Esophagus squamous epithelium (tissue), 5 donors: ENCODE measurements at regions not wholly inside any gene's neighbourhood (a gene's known extent, or its start where the extent isn't known, plus 50 kb on each side); places are given as distances from the start of the nearest gene placed in this dataset.

Experiments used
- DNase-seq: peaks from one replicate; lab custom pipeline; 2025; lab: John Stamatoyannopoulos, UW
- H3K27ac ChIP-seq, 4 donors: fragments of 200-600 bp; sonication (generic); one replicate each; pipeline ENCODE4 v1.5.1; 2016 to 2019; ENCODE audit warnings: mild to moderate bottlenecking in 1 of 4
- H3K27me3 ChIP-seq, 4 donors: fragments of 200-600 bp; sonication (generic); 1 replicate in 3 of 4; 2 replicates in 1 of 4; pipeline versions ENCODE4 v1.5.1 to v1.6.0; 2017 to 2021; ENCODE audit warnings: antibody characterized with exemption in 1 of 4
- H3K36me3 ChIP-seq, 3 donors: fragments of 200-600 bp; sonication (generic); one replicate each; pipeline ENCODE4 v1.5.1; 2016 to 2019
- H3K4me1 ChIP-seq, 3 donors: fragments of 200-600 bp; sonication (generic); one replicate each; pipeline ENCODE4 v1.5.1; 2017 to 2019
- H3K4me3 ChIP-seq, 4 donors: fragments of 200-600 bp; sonication (generic); 1 replicate in 3 of 4; 2 replicates in 1 of 4; pipeline ENCODE4 v1.5.1; 2016 to 2019; ENCODE audit warnings: mild to moderate bottlenecking in 2 of 4, moderate library complexity in 1 of 4
- H3K9me3 ChIP-seq, 3 donors: fragments of 200-600 bp; sonication (generic); one replicate each; pipeline ENCODE4 v1.5.1; 2016 to 2019
- CTCF ChIP-seq, 6 experiments: fragments of 450-650 bp in 4 of 6; fragments of 200-600 bp in 2 of 6; sonication (generic) in 2 of 6; IDR thresholded peaks; one replicate each; pipeline ENCODE4 v1.5.1; 2016 to 2019; ENCODE audit warnings: antibody characterized with exemption in 6 of 6, mild to moderate bottlenecking in 4 of 6, moderate library complexity in 4 of 6
- POLR2A ChIP-seq, 4 donors: fragments of 450-650 bp; IDR thresholded peaks; one replicate each; pipeline ENCODE4 v1.6.1; 2017; ENCODE audit warnings: antibody characterized with exemption in 4 of 4, mild to moderate bottlenecking in 4 of 4, moderate library complexity in 3 of 4
- WGBS, 2 donors: methylation state at CpG; one replicate each; pipeline ENCODE4 v1.1.5; 2018; 5-methylcytosine and 5-hydroxymethylcytosine counted together
- intact Hi-C: fragments of 100-400 bp; cut with DNase I; formaldehyde crosslinking; loops from one replicate; pipeline ENCODE4 v1.15.0; 2022
- donor health status: DM: yes; HTN: yes; CAD: no.

- Histone ChIP-seq H3K4me3 (no peak overlapping the region), H3K4me1 (no peaks in the 10 kb centered on the region), H3K36me3 (no peaks in the 10 kb centered on the region), H3K9me3 (no peaks in the 10 kb centered on the region), H3K27ac (no peak overlapping the region), H3K27me3 (peaks cover 0 to 17% (median 0%) of the 10 kb centered on the region in 4 donors)
- DNase-seq: no peak
- TF ChIP-seq POLR2A (IDR thresholded peaks at IDR 0.05) (no peak), CTCF (IDR thresholded peaks at IDR 0.05) (no peak)
- WGBS, 2 donors: 54 to 65% methylated on average over 7 of the region's 7 CpGs
- intact Hi-C loops: no loop called here
These were observed 76.5 kb upstream of the ADRB1 start for GRCh38 chr10:113967126-113967525.

- DNase-seq: no peak
- Histone ChIP-seq H3K9me3 (no peaks in the 10 kb centered on the region), H3K27ac (no peak overlapping the region), H3K36me3 (no peaks in the 10 kb centered on the region), H3K4me3 (no peak overlapping the region), H3K4me1 (no peaks in the 10 kb centered on the region), H3K27me3 (peaks cover 0 to 33% (median 0%) of the 10 kb centered on the region in 4 donors)
- TF ChIP-seq POLR2A (IDR thresholded peaks at IDR 0.05) (no peak), CTCF (IDR thresholded peaks at IDR 0.05) (no peak)
- intact Hi-C loops: no loop called here
These were observed 73.0 kb upstream of the ADRB1 start for GRCh38 chr10:113970641-113971040.

GRCh38 chr10:113971349-113971973 lies 72.2 kb upstream of the ADRB1 start:
- 87 to 88% methylated on average over 3 of the region's 3 CpGs for WGBS, 2 donors
- intact Hi-C loops: no loop called here
- no peaks in the 10 kb centered on the region for H3K36me3 ChIP-seq
- no peak for DNase-seq
- H3K27ac ChIP-seq: no peak overlapping the region
- H3K27me3 ChIP-seq: peaks cover 0 to 37% (median 0%) of the 10 kb centered on the region in 4 donors
- H3K4me1 ChIP-seq: no peaks in the 10 kb centered on the region
- no peaks in the 10 kb centered on the region for H3K9me3 ChIP-seq
- TF ChIP-seq POLR2A (IDR thresholded peaks at IDR 0.05) (no peak), CTCF (IDR thresholded peaks at IDR 0.05) (no peak)
- H3K4me3 ChIP-seq: no peak overlapping the region

GRCh38 chr10:113977174-113977573 lies 66.5 kb upstream of the ADRB1 start:
- TF ChIP-seq POLR2A (IDR thresholded peaks at IDR 0.05) (no peak), CTCF (IDR thresholded peaks at IDR 0.05) (no peak)
- H3K4me1 ChIP-seq: no peaks in the 10 kb centered on the region
- H3K4me3 ChIP-seq: no peak overlapping the region
- H3K36me3 ChIP-seq: no peaks in the 10 kb centered on the region
- no peaks in the 10 kb centered on the region for H3K9me3 ChIP-seq
- H3K27ac ChIP-seq: no peak overlapping the region
- peaks cover 0 to 31% (median 0%) of the 10 kb centered on the region in 4 donors for H3K27me3 ChIP-seq
- intact Hi-C loops: no loop called here
- no peak for DNase-seq
- 90 to 92% methylated on average over 7 of the region's 7 CpGs for WGBS, 2 donors

- Histone ChIP-seq H3K9me3 (no peaks in the 10 kb centered on the region), H3K27me3 (peaks cover 0 to 24% (median 0%) of the 10 kb centered on the region in 4 donors), H3K4me1 (peaks cover 0 to 14% (median 5%) of the 10 kb centered on the region in 3 donors), H3K4me3 (no peak overlapping the region), H3K27ac (no peak overlapping the region), H3K36me3 (no peaks in the 10 kb centered on the region)
- intact Hi-C loops: no loop called here
- TF ChIP-seq CTCF (IDR thresholded peaks at IDR 0.05): no peak
- WGBS, 2 donors: 96% methylated on average over 4 to 7 of the region's 9 CpGs
- DNase-seq: no peak
These were observed 64.9 kb upstream of the ADRB1 start for GRCh38 chr10:113978802-113979201.
